Inferior parietal cortex (tissue), 1 donor: ENCODE measurements at regions not wholly inside any gene's neighbourhood (a gene's known extent, or its start where the extent isn't known, plus 50 kb on each side); places are given as distances from the start of the nearest gene placed in this dataset.

Experiments
- DNase-seq: peaks from one replicate; pipeline ENCODE4 v3.0.0-alpha.2; 2016; ENCODE audit errors: extremely low spot score

- no peak for DNase-seq
Measured at GRCh38 chr1:18012686-18013085, 94.9 kb upstream of the IGSF21 start.

DNA sequence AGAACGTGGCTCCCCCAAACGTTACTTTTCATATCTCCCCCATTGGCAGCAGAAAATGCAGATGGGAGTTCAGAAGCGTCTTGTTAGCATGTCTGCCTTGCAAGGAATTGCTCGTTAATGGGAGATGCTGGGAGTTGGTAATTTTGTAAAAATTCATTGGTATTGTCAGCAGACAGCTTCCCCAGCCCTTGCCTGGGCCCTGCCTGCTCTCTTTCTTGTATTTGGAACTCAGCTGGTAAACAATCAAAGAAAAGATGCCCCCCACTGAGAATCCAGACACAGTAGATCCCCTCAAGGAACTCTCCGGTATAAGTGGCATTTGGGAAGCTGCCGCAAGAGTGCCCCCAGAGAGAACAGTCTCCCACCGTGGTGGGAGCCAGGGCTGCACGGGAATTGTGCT is 94.4 kb upstream of the IGSF21 start:
- no peak for DNase-seq

GRCh38 chr1:18015719-18016118 is 91.9 kb upstream of the IGSF21 start:
- no peak for DNase-seq

- DNase-seq: no peak
Measured at GRCh38 chr1:18018366-18018765, 89.2 kb upstream of the IGSF21 start.

DNA sequence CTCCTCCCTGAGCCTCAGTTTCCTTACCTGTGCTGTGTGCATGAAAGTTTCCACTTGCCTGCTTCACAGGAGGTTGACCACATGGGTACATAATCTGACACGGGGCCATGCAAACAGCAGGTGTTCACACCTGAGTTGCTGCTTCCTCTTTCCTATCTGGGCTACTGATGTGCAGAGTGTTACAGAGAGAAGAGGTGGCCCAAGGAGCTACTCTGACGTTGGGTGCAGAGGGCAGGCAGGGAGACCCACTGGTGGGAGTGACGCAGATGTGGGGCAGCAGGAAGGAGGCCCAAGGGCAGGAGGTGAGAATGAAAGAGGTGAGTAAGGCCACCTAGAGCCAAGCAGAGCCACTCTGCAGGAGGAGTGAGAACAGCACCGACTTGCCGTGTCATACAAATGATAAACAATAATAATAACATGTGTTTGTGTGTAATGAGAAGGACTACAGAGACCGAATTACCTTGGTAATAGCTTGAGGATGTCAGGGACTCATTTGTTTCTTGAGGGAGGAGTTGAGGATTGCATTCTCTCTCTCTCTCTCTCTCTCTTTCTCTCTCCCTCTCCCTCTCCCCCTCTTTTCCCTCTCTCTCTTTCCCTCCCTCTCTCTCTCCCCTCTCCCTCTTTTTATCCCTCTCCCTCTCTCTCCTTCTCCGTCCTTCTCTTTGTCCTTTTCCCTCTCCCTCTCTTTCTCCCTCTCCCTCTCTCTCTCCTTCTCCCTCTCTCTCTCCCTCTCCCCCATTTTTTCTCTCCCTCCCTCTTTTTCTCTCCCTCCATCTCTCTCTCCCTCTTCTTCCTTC is 87.4 kb upstream of the IGSF21 start:
- DNase-seq: no peak

DNA sequence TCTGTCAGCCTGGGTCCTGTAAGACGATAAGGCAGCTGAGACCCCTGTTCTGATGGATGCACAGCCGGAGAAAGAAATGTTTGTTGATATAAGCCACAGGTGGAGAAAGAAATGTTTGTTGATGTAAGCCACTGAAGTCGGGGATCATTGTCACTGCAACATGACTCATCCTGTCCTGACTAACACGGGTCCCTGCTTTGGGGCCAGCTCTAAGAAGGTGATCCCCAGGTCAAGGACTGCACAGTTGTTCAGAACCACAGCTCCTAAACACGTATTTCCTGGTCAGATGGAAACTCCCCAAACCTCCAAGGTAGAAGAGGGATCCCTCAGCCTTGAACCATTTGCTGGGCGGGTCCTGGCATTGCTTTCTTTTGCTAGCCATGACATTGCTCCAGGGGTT is 86.4 kb upstream of the IGSF21 start:
- DNase-seq: no peak

DNA sequence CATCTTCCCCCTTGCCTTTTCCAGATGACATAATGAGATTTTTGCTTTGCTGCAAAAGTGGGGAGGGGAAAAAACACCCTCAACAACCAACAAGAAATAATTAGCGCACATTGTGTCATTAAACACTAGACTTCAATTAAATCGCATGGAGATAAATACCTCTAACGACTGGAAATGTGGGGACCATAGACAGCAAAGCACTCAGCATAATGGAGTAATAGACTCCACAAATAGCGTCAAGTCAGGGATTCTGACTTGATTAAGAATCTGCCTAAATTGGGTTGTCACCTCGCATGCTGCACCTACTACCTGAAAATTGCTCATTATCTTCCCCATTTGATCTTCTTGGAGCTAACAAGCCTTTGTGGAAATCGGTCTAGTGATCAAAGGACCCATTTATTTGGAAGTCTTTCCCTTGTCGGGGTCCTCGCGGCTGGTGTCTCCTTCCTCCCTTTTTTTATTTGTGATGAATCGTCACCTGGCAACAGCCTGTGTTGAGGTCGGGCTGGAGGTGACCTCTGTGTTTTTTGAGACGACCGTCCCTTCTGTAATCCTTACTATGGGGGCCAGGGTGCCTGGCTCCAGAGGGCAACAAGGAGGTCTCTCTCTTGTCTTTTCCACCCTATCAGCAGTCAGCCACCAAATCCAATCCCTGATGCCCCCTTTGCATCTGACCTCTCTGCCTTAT is 75.3 kb upstream of the IGSF21 start:
- no peak for DNase-seq

DNA sequence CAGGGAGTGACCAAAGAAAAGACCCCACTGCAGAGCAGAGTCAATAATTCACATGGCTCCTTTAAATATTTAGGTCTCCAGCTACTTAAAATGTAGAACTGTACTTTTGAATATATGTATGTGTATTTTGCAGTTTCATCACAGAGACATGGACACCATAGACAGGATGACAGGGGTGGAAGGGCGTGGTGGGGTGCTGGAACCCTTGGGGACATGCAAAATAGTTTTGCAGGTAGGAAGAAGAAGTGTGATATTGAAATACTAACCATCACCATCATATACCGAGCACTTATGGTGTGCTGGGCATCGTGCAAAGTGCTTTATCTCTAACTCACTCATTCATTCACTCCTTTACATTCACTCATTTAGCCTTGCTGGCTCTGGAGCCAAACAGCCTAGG is 72.5 kb upstream of the IGSF21 start:
- no peak for DNase-seq

DNA sequence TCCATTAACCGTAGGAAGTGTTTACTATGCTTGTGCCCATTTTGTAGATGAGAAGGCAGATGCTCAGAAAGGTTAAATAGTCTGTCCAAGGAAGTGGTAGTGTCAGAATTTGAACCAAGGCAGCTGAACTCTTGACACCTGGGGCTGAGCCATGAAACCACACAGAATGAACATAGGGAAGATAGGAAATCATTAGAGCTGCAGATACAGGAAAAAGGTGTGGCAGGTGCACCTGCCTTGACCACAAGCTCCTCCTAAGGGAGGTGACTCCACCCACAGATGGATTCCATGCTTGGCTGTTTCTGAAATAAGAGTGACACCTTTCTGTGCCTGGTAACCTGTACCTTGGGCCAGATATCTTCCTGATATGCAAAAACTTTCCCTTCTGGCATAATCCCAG is 69.9 kb upstream of the IGSF21 start:
- no peak for DNase-seq

GRCh38 chr1:18038051-18038450 is 69.5 kb upstream of the IGSF21 start:
- DNase-seq: no peak

DNA sequence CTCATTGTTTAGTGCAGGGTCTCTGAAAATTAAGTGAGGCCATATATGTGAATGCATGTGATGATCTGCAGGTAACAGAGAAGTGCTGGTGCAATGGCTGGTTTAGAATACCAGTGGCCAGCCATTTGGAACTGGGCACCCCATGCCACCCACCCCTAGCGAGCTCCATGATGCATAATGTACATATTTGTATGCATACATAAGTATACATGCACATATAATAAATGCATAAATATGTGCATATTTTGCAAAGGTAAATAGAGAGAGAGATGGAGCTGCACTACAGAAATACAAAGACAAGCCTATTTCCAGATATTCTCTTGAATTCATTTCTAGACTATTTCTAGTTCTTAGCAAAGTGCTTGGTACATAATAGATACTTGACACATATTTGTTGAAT is 68.5 kb upstream of the IGSF21 start:
- DNase-seq: no peak

DNA sequence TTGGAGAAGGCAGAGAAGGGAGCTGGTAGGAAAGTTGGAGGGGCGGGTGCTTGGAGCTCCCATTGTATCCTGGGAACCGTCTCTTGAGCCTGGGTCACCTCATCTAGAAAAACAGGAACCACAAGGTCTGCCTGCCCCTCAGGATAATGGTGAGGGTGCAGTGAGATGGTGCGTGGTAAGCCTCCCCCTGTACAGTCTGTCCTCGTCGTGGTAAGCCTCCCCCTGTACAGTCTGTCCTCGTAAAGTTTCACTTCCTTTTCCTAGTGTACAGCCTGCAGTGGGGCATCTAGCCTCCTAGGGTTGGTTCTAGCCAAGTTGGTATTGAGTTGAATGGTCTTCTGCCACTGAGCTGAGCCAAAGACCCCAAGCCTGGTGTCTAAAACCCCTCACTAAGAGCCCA is 66.5 kb upstream of the IGSF21 start:
- no peak for DNase-seq

GRCh38 chr1:18041685-18042355 is 65.8 kb upstream of the IGSF21 start:
- no peak for DNase-seq

- no peak for DNase-seq
Measured at GRCh38 chr1:18043871-18044270, 63.7 kb upstream of the IGSF21 start.

DNA sequence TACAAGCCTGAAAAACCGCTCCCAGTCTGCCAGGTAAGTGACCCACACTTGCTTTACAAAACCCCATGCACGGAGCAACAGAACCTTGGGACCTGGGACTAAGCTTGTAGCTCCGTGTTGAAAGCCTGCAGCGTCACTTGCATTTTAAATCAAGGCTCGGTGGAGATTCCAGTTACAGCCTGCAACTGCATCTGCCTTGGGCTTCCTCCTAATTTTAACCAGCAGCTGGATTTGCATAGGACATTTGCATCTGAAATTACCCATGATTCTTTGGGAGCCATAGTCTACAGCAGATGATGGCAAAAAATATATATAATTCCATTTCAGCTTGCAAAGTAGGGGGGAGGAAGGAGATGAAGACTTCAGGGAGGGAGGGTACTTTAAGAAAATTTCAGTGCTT is 62.4 kb upstream of the IGSF21 start:
- no peak for DNase-seq

- DNase-seq: no peak
Measured at GRCh38 chr1:18045621-18046020, 62.0 kb upstream of the IGSF21 start.

GRCh38 chr1:18047122-18047521 is 60.5 kb upstream of the IGSF21 start:
- peak; percentile 16 for DNase-seq

- DNase-seq: no peak
Measured at GRCh38 chr1:18049228-18049627, 58.4 kb upstream of the IGSF21 start.

DNA sequence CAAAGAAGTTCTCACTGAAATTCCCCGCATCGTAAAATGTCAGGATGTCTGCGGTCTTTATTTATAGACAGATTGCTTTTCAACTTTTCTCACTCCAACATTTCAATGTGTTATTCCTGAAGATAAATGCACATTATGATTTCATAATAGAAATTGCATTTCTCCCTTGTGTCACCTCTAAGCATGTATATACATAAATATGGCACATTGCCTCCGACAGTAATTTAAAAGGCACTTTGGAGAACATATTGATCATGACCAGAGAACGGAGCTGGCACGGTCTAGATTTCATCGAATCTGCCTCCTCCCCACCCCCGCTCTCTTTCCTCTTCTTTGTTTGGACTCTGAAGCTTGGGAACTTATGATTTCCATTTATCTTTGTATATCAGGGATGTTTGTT is 54.9 kb upstream of the IGSF21 start:
- DNase-seq: no peak

- no peak for DNase-seq
Measured at GRCh38 chr1:18055156-18055555, 52.4 kb upstream of the IGSF21 start.

DNA sequence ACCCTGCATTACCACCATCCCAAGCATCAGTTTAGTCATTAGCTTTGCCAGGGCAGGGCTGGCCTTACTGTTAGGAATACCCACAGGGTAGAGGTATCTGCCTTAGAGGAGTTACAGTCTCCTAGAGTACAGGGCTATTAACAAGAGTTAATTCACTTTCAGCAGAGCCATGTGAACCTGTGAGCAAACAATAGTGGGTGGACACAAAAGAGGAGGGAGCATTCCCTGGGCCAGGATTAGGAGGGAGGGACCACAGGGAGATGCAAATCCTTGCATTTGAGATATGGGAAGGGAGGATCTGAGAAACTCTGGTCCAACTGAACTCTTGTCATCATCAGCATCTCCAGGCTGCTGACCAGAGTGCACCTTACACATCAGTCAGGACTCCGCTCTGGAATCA is 51.1 kb upstream of the IGSF21 start:
- no peak for DNase-seq

GRCh38 chr1:18057623-18058022 is 50.0 kb upstream of the IGSF21 start:
- DNase-seq: no peak
